Spleen (tissue), 11 donors: ENCODE measurements at regions not wholly inside any gene's neighbourhood (a gene's known extent, or its start where the extent isn't known, plus 50 kb on each side); places are given as distances from the start of the nearest gene placed in this dataset.
"Not testable (repeated sequence)": the region's sequence is repeated elsewhere in the genome, so short reads cannot be mapped to it uniquely, and the experiment has no call there.

Source experiments
- DNase-seq: peaks from one replicate; pipeline ENCODE4 v3.0.0-alpha.2; 2020
- H3K27ac ChIP-seq, 8 donors: fragments of 200-600 bp; sonication (generic) in 7 of 8; 1 replicate in 4 of 8; 2 replicates in 4 of 8; pipeline versions ENCODE4 v1.5.0 to v1.8.0; 2016 to 2021; ENCODE audit warnings: inconsistent platforms in 4 of 8, mild to moderate bottlenecking in 4 of 8, moderate library complexity in 1 of 8
- H3K27me3 ChIP-seq, 7 donors: fragments of 200-600 bp; sonication (generic) in 6 of 7; replicated peaks in 1 of 7; 1 replicate in 4 of 7; 2 replicates in 3 of 7; pipeline versions ENCODE4 v1.5.0 to v1.8.0; 2016 to 2021; ENCODE audit warnings: inconsistent platforms in 3 of 7, mild to moderate bottlenecking in 1 of 7
- H3K36me3 ChIP-seq, 6 donors: fragments of 200-600 bp; sonication (generic) in 5 of 6; 1 replicate in 4 of 6; 2 replicates in 2 of 6; pipeline versions ENCODE4 v1.5.0 to v1.8.0; 2016 to 2021; ENCODE audit warnings: inconsistent platforms in 2 of 6
- H3K4me1 ChIP-seq, 6 donors: fragments of 200-600 bp; sonication (generic) in 5 of 6; 1 replicate in 3 of 6; 2 replicates in 3 of 6; pipeline versions ENCODE4 v1.5.0 to v1.8.0; 2016 to 2021; ENCODE audit warnings: inconsistent platforms in 3 of 6
- H3K4me3 ChIP-seq, 8 donors: fragments of 200-600 bp; sonication (generic) in 7 of 8; 1 replicate in 4 of 8; 2 replicates in 4 of 8; pipeline versions ENCODE4 v1.5.0 to v1.8.0; 2016 to 2021; ENCODE audit warnings: inconsistent platforms in 4 of 8, mild to moderate bottlenecking in 4 of 8, moderate library complexity in 2 of 8
- H3K9me3 ChIP-seq, 8 donors: fragments of 200-600 bp; sonication (generic) in 7 of 8; 1 replicate in 4 of 8; 2 replicates in 4 of 8; pipeline versions ENCODE4 v1.5.0 to v1.8.0; 2016 to 2021; ENCODE audit warnings: inconsistent platforms in 4 of 8
- POLR2A ChIP-seq, 3 donors: fragments of 450-650 bp; IDR thresholded peaks; one replicate each; pipeline ENCODE4 v1.5.1; 2017; ENCODE audit warnings: antibody characterized with exemption in 3 of 3, mild to moderate bottlenecking in 1 of 3
- POLR2AphosphoS5 ChIP-seq, 3 donors: sonication (generic); formaldehyde crosslinking; IDR thresholded peaks; one replicate each; pipeline ENCODE4 v1.5.1; 2017; ENCODE audit warnings: antibody characterized with exemption in 3 of 3
- WGBS, 5 donors: extraction: QIAGEN DNeasy Blood & Tissue Kit in 3 of 5; methylation state at CpG; one replicate each; pipeline versions ENCODE4 v1.1.5 to v1.1.7; 2013 to 2018; 5-methylcytosine and 5-hydroxymethylcytosine counted together
- intact Hi-C: fragments of 100-400 bp; cut with DNase I; formaldehyde crosslinking; loops from one replicate; pipeline ENCODE4 v1.15.0; 2023; ENCODE audit warnings: low total_unique reads
- TF ChIP-seq, protein P1 (sequence below), 11 experiments: fragments of 200-600 bp in 7 of 11; fragments of 450-650 bp in 4 of 11; sonication (generic) in 4 of 11; IDR thresholded peaks in 8 of 11; conservative IDR thresholded peaks in 3 of 11; 1 replicate in 7 of 11; 2 replicates in 4 of 11; pipeline versions ENCODE4 v1.4.0 to v1.8.0; 2016 to 2021; ENCODE audit warnings: antibody characterized with exemption in 11 of 11, inconsistent platforms in 4 of 11, mild to moderate bottlenecking in 1 of 11
- donor health status: healthy with polysubstance abuse.
- donor health status: DM: no; HTN: no; CAD: no; lungs with moderate emphysema.
- donor health status: DM: no; HTN: no; CAD: no.
- donor health status: Bipolar disorder and iron deficiency.
- donor health status: healthy.
- donor health status: DM: no; HTN: no; CAD: no.
- donor health status: DM: yes; HTN: yes; CAD: no.

DNA sequence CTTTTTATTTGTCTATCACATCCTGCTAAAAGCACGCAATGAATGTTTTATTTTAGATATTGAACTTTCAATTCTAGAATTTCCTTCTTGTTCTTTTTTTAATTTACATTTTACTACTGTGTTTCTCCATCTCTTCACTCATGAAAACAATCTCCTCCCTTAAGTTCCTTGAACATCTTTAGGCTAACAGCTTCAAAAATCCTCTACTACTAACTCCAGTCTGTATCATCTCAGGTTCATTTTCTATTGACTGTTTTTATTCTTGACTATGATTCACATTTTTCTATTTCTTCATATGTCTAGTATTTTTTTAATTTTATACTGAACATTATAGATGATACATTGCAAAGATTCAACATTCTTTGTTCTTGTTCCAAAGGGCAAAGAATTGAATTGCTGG is 79.2 kb upstream of the NCK2 start:
- no peak for DNase-seq
- intact Hi-C loops: no loop called here
- H3K4me1 ChIP-seq: no peaks in the 10 kb centered on the region
- TF ChIP-seq POLR2A (IDR thresholded peaks at IDR 0.05) (no peak), POLR2AphosphoS5 (IDR thresholded peaks at IDR 0.05) (no peak)
- TF ChIP-seq, protein P1, sequence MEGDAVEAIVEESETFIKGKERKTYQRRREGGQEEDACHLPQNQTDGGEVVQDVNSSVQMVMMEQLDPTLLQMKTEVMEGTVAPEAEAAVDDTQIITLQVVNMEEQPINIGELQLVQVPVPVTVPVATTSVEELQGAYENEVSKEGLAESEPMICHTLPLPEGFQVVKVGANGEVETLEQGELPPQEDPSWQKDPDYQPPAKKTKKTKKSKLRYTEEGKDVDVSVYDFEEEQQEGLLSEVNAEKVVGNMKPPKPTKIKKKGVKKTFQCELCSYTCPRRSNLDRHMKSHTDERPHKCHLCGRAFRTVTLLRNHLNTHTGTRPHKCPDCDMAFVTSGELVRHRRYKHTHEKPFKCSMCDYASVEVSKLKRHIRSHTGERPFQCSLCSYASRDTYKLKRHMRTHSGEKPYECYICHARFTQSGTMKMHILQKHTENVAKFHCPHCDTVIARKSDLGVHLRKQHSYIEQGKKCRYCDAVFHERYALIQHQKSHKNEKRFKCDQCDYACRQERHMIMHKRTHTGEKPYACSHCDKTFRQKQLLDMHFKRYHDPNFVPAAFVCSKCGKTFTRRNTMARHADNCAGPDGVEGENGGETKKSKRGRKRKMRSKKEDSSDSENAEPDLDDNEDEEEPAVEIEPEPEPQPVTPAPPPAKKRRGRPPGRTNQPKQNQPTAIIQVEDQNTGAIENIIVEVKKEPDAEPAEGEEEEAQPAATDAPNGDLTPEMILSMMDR (IDR thresholded peaks at IDR 0.05 in 8 of 11, conservative IDR thresholded peaks at IDR 0.05 in 3 of 11): no peak
- H3K36me3 ChIP-seq: no peaks in the 10 kb centered on the region
- H3K4me3 ChIP-seq: no peak overlapping the region
- no peaks in the 10 kb centered on the region for H3K27me3 ChIP-seq
- H3K9me3 ChIP-seq: peaks cover 0 to 51% (median 41%) of the 10 kb centered on the region in 8 donors
- WGBS, 5 donors: 91 to 97% (median 96%) methylated on average over 1 of the region's 1 CpG
- H3K27ac ChIP-seq: no peak overlapping the region

- Histone ChIP-seq H3K27ac (no peak overlapping the region), H3K36me3 (no peaks in the 10 kb centered on the region), H3K4me3 (no peak overlapping the region), H3K9me3 (peaks cover 0 to 20% (median 17%) of the 10 kb centered on the region in 8 donors), H3K27me3 (no peaks in the 10 kb centered on the region), H3K4me1 (no peaks in the 10 kb centered on the region)
- 79 to 97% (median 93%) methylated on average over 4 of the region's 4 CpGs for WGBS, 5 donors
- DNase-seq: no peak
- intact Hi-C loops: no loop called here
- TF ChIP-seq POLR2A (IDR thresholded peaks at IDR 0.05) (no peak), POLR2AphosphoS5 (IDR thresholded peaks at IDR 0.05) (no peak)
- TF ChIP-seq, protein P1 (IDR thresholded peaks at IDR 0.05 in 8 of 11, conservative IDR thresholded peaks at IDR 0.05 in 3 of 11): no peak
Observed at GRCh38 chr2:105660489-105660888, 84.2 kb upstream of the NCK2 start.

DNA sequence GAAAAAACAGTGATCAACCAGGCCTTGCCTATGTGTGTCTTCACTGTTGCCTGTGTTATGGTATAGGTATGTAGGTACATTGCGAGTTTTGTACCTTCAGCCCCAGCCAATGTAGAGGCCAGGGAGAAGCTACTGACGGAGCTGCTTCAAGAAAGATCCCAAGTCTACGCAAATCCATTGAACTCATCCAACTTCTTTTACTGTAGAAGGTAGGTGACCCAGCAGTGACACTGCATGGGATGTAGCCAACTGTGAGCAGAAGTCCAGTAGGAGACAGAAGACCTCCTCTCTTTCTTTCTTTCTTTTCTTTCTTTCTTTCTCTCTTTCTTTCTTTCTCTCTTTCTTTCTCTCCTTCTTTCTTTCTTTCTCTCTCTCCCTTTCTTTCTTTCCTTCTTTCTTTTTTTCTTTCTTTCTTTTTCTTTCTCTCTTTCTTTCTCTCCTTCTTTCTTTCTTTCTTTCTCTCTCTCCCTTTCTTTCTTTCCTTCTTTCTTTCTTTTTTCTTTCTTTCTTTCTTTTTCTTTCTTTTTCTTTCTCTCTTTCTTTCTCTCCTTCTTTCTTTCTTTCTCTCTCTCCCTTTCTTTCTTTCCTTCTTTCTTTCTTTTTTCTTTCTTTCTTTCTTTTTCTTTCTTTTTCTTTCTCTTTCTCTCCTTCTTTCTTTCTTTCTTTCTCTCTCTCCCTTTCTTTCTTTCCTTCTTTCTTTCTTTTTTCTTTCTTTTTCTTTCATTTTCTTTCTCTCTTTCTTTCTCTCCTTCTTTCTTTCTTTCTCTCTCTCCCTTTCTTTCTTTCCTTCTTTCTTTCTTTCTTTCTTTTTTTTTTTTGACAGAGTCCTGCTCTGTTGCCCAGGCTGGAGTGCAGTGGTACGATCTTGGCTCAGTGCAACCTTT is 88.7 kb upstream of the NCK2 start:
- DNase-seq, intact Hi-C loops: not testable (repeated sequence)

GRCh38 chr2:105655244-105655643 is 89.5 kb upstream of the NCK2 start:
- H3K4me3 ChIP-seq: no peak overlapping the region
- no peak for DNase-seq
- no peak for TF ChIP-seq POLR2AphosphoS5 (IDR thresholded peaks at IDR 0.05)
- TF ChIP-seq POLR2A (IDR thresholded peaks at IDR 0.05): no peak
- TF ChIP-seq, protein P1 (IDR thresholded peaks at IDR 0.05 in 8 of 11, conservative IDR thresholded peaks at IDR 0.05 in 3 of 11): no peak
- H3K4me1 ChIP-seq: no peaks in the 10 kb centered on the region
- no peaks in the 10 kb centered on the region for H3K9me3 ChIP-seq
- no peak overlapping the region for H3K27ac ChIP-seq
- no peaks in the 10 kb centered on the region for H3K36me3 ChIP-seq
- intact Hi-C loops: no loop called here
- H3K27me3 ChIP-seq: no peaks in the 10 kb centered on the region

More for the DNA sequence above, 88.7 kb upstream of the NCK2 start:
- not testable (repeated sequence) for H3K4me1 ChIP-seq, H3K4me3 ChIP-seq, H3K27me3 ChIP-seq, H3K36me3 ChIP-seq, H3K9me3 ChIP-seq, H3K27ac ChIP-seq
- WGBS, 5 donors: 91 to 97% (median 94%) methylated on average over 4 of the region's 4 CpGs
